ENCODE measurements at regions not wholly inside any gene's neighbourhood (a gene's known extent, or its start where the extent isn't known, plus 50 kb on each side); places are given as distances from the start of the nearest gene placed in this dataset.

DNA sequence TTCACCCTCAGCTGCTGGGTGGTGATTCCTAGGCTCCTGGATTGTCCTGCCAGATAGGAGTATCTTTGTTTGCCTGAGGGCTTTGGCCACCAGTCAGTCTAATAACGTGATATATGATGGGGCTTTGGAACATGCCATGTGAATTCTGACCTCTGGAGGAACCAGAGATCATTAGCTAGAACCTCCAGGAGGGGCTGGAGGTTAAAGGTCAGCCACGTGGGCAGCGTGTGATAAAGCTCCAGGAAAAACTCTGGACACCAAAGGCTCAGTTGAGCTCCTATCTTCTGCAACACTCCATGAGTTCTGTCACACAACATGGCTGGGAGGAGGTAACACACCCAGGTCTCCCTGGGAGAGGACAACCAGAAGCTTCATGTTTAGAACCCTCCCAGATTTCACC is 251.1 kb downstream of the DAD1 start:
- no peak overlapping the region for H3K4me3 ChIP-seq (ENCODE audit: low read length)
- no peak for DNase-seq
- no peaks in the 10 kb centered on the region for H3K9me3 ChIP-seq (ENCODE audit: control insufficient read depth, low read depth, low read length)
- H3K27me3 ChIP-seq (ENCODE audit: control insufficient read depth, insufficient read depth, low read length) = no peaks in the 10 kb centered on the region
- no peaks in the 10 kb centered on the region for H3K4me1 ChIP-seq (ENCODE audit: control insufficient read depth, insufficient read depth, low read length)
- H3K36me3 ChIP-seq (ENCODE audit: control insufficient read depth, insufficient read depth, low read length) = no peaks in the 10 kb centered on the region
- H3K27ac ChIP-seq (ENCODE audit: low read length) = no peak overlapping the region
- no CpG with 5 or more reads among the region's 3 CpGs for WGBS (ENCODE audit: insufficient coverage, low lambda C conversion rate)

DNA sequence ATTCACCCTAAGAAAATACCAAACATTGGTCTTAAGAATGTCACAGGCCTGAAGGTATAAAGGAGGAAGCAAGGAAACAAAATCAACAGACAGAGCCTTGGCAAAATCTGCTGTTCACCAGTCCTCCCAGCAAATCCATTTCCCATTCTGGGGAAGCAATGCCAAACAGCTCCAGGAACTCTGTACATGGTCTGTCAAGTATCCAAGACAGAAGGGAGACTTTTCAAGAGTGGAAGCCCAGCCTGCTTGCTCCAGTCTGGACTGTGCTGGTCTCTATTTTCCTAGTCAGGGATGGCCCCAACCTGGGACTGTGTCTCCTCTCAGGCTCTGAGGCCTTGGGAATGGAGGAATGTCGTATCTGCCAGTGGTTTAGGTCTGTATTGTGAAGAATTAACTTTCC is 251.5 kb downstream of the DAD1 start:
- no CpG with 5 or more reads among the region's 1 CpG for WGBS (ENCODE audit: insufficient coverage, low lambda C conversion rate)
- H3K4me3 ChIP-seq (ENCODE audit: low read length) = no peak overlapping the region
- no peaks in the 10 kb centered on the region for H3K9me3 ChIP-seq (ENCODE audit: control insufficient read depth, low read depth, low read length)
- no peaks in the 10 kb centered on the region for H3K27me3 ChIP-seq (ENCODE audit: control insufficient read depth, insufficient read depth, low read length)
- no peak overlapping the region for H3K27ac ChIP-seq (ENCODE audit: low read length)
- no peak for DNase-seq
- no peaks in the 10 kb centered on the region for H3K36me3 ChIP-seq (ENCODE audit: control insufficient read depth, insufficient read depth, low read length)
- H3K4me1 ChIP-seq (ENCODE audit: control insufficient read depth, insufficient read depth, low read length) = no peaks in the 10 kb centered on the region

GRCh38 chr14:22336031-22336430 is 253.0 kb downstream of the DAD1 start:
- Histone ChIP-seq H3K27ac (ENCODE audit: low read length) (no peak overlapping the region), H3K4me3 (ENCODE audit: low read length) (no peak overlapping the region), H3K4me1 (ENCODE audit: control insufficient read depth, insufficient read depth, low read length) (no peaks in the 10 kb centered on the region), H3K27me3 (ENCODE audit: control insufficient read depth, insufficient read depth, low read length) (no peaks in the 10 kb centered on the region), H3K36me3 (ENCODE audit: control insufficient read depth, insufficient read depth, low read length) (no peaks in the 10 kb centered on the region), H3K9me3 (ENCODE audit: control insufficient read depth, low read depth, low read length) (no peaks in the 10 kb centered on the region)
- DNase-seq = no peak
- no CpG with 5 or more reads among the region's 6 CpGs for WGBS (ENCODE audit: insufficient coverage, low lambda C conversion rate)

DNA sequence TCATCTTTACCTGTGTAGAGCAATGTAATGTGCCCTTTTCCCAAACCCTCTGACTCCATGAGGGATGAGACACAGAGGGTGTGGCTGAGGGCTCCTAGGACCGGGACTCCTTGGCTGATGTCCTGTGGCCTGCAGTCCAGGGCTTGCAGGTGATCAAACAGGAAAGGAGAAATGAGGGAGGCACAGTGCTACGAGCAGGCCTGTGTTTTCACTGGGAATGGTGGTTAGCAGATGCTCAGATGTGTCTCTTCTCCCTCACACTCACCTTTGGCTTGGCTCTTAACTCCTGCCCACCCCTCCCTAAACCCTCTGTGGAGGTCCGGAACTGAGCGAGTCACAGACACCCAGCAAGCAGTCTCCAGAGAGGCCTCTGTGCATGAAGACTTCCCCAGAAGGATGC is 254.4 kb downstream of the DAD1 start:
- Histone ChIP-seq H3K27ac (ENCODE audit: low read length) (no peak overlapping the region), H3K9me3 (ENCODE audit: control insufficient read depth, low read depth, low read length) (no peaks in the 10 kb centered on the region), H3K4me1 (ENCODE audit: control insufficient read depth, insufficient read depth, low read length) (no peaks in the 10 kb centered on the region), H3K4me3 (ENCODE audit: low read length) (no peak overlapping the region), H3K27me3 (ENCODE audit: control insufficient read depth, insufficient read depth, low read length) (no peaks in the 10 kb centered on the region), H3K36me3 (ENCODE audit: control insufficient read depth, insufficient read depth, low read length) (no peaks in the 10 kb centered on the region)
- DNase-seq = no peak
- no CpG with 5 or more reads among the region's 4 CpGs for WGBS (ENCODE audit: insufficient coverage, low lambda C conversion rate)

- WGBS (ENCODE audit: insufficient coverage, low lambda C conversion rate) = 43% methylated on average over 3 of the region's 4 CpGs
- no peaks in the 10 kb centered on the region for H3K36me3 ChIP-seq (ENCODE audit: control insufficient read depth, insufficient read depth, low read length)
- no peaks in the 10 kb centered on the region for H3K27me3 ChIP-seq (ENCODE audit: control insufficient read depth, insufficient read depth, low read length)
- H3K4me1 ChIP-seq (ENCODE audit: control insufficient read depth, insufficient read depth, low read length) = no peaks in the 10 kb centered on the region
- H3K4me3 ChIP-seq (ENCODE audit: low read length) = no peak overlapping the region
- H3K27ac ChIP-seq (ENCODE audit: low read length) = no peak overlapping the region
- H3K9me3 ChIP-seq (ENCODE audit: control insufficient read depth, low read depth, low read length) = no peaks in the 10 kb centered on the region
- no peak for DNase-seq
Measured at GRCh38 chr14:22334275-22334577, 254.8 kb downstream of the DAD1 start.

DNA sequence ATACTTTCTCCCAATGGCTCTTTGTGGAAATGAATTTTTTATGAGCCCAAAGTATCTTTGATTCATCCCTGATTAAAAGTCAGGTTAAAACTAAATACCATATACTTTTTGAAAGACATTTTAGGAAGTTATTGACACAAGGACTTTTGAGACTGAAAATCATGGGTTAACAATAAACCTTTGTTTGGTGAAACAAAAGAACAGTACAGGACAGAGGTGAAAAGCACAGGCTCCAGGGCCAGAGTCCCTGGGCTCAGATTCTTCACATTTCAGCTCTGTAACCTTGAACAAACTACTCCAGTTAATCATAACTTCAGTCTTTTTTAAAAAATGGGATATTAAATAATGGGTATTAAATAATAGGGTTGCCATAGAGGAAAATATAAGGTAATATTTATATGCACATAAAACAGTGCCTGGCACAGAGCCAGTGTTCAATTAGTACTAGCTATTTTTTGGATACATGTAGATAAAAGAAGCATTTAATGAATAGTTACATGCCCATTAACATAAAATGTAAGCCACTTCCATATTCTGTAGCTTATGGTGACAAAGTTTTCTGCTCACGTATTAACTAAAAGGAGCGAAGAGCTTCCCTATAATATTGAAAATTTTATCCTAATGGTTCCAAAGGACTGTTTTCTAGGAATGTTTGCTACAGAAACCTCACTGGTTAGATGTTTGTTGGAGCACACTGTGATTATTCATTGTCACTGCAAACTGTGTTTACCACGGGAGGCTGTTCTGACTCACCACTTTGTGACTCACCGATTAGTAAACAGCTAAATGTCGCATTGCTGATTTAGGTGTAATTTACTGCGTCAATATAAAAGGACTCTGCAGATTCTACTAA is 255.4 kb downstream of the DAD1 start:
- no peaks in the 10 kb centered on the region for H3K27me3 ChIP-seq (ENCODE audit: control insufficient read depth, insufficient read depth, low read length)
- no peaks in the 10 kb centered on the region for H3K9me3 ChIP-seq (ENCODE audit: control insufficient read depth, low read depth, low read length)
- H3K27ac ChIP-seq (ENCODE audit: low read length) = no peak overlapping the region
- no peak overlapping the region for H3K4me3 ChIP-seq (ENCODE audit: low read length)
- H3K36me3 ChIP-seq (ENCODE audit: control insufficient read depth, insufficient read depth, low read length) = no peaks in the 10 kb centered on the region
- DNase-seq = peak in 1 of 2 donors; percentile 34
- H3K4me1 ChIP-seq (ENCODE audit: control insufficient read depth, insufficient read depth, low read length) = no peaks in the 10 kb centered on the region
- 18% methylated on average over 2 of the region's 6 CpGs for WGBS (ENCODE audit: insufficient coverage, low lambda C conversion rate)

GRCh38 chr14:22332686-22333421 is 256.2 kb downstream of the DAD1 start:
- Histone ChIP-seq H3K27ac (ENCODE audit: low read length) (no peak overlapping the region), H3K4me1 (ENCODE audit: control insufficient read depth, insufficient read depth, low read length) (no peaks in the 10 kb centered on the region), H3K36me3 (ENCODE audit: control insufficient read depth, insufficient read depth, low read length) (no peaks in the 10 kb centered on the region), H3K4me3 (ENCODE audit: low read length) (no peak overlapping the region), H3K27me3 (ENCODE audit: control insufficient read depth, insufficient read depth, low read length) (no peaks in the 10 kb centered on the region), H3K9me3 (ENCODE audit: control insufficient read depth, low read depth, low read length) (no peaks in the 10 kb centered on the region)
- DNase-seq = no peak
- WGBS (ENCODE audit: insufficient coverage, low lambda C conversion rate) = no CpG with 5 or more reads among the region's 2 CpGs

GRCh38 chr14:22329371-22329770 is 259.7 kb downstream of the DAD1 start:
- no CpG with 5 or more reads among the region's 3 CpGs for WGBS (ENCODE audit: insufficient coverage, low lambda C conversion rate)
- DNase-seq = no peak
- H3K4me1 ChIP-seq (ENCODE audit: control insufficient read depth, insufficient read depth, low read length) = no peaks in the 10 kb centered on the region
- H3K27me3 ChIP-seq (ENCODE audit: control insufficient read depth, insufficient read depth, low read length) = no peaks in the 10 kb centered on the region
- no peak overlapping the region for H3K4me3 ChIP-seq (ENCODE audit: low read length)
- no peaks in the 10 kb centered on the region for H3K9me3 ChIP-seq (ENCODE audit: control insufficient read depth, low read depth, low read length)
- no peaks in the 10 kb centered on the region for H3K36me3 ChIP-seq (ENCODE audit: control insufficient read depth, insufficient read depth, low read length)
- H3K27ac ChIP-seq (ENCODE audit: low read length) = no peak overlapping the region

GRCh38 chr14:22325676-22326400 is 263.2 kb downstream of the DAD1 start:
- Histone ChIP-seq H3K4me1 (ENCODE audit: control insufficient read depth, insufficient read depth, low read length) (no peaks in the 10 kb centered on the region), H3K27me3 (ENCODE audit: control insufficient read depth, insufficient read depth, low read length) (no peaks in the 10 kb centered on the region), H3K36me3 (ENCODE audit: control insufficient read depth, insufficient read depth, low read length) (no peaks in the 10 kb centered on the region), H3K27ac (ENCODE audit: low read length) (no peak overlapping the region), H3K9me3 (ENCODE audit: control insufficient read depth, low read depth, low read length) (no peaks in the 10 kb centered on the region), H3K4me3 (ENCODE audit: low read length) (no peak overlapping the region)
- no peak for DNase-seq
- WGBS (ENCODE audit: insufficient coverage, low lambda C conversion rate) = no CpG with 5 or more reads among the region's 2 CpGs

DNA sequence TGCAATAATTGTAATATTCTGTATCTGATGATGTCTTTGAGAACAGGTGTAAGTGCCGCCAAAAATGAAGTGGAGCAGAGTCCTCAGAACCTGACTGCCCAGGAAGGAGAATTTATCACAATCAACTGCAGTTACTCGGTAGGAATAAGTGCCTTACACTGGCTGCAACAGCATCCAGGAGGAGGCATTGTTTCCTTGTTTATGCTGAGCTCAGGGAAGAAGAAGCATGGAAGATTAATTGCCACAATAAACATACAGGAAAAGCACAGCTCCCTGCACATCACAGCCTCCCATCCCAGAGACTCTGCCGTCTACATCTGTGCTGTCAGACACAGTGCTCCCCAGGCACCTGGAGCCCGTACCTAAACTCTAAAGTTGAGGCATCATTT is 268.7 kb downstream of the DAD1 start:
- no peaks in the 10 kb centered on the region for H3K27me3 ChIP-seq (ENCODE audit: control insufficient read depth, insufficient read depth, low read length)
- no peaks in the 10 kb centered on the region for H3K9me3 ChIP-seq (ENCODE audit: control insufficient read depth, low read depth, low read length)
- no peak for DNase-seq
- H3K36me3 ChIP-seq (ENCODE audit: control insufficient read depth, insufficient read depth, low read length) = no peaks in the 10 kb centered on the region
- no peaks in the 10 kb centered on the region for H3K4me1 ChIP-seq (ENCODE audit: control insufficient read depth, insufficient read depth, low read length)
- H3K4me3 ChIP-seq (ENCODE audit: low read length) = no peak overlapping the region
- no peak overlapping the region for H3K27ac ChIP-seq (ENCODE audit: low read length)
- 100% methylated on average over 1 of the region's 4 CpGs for WGBS (ENCODE audit: insufficient coverage, low lambda C conversion rate)
